HEK293 (cell line): ENCODE measurements at regions not wholly inside any gene's neighbourhood (a gene's known extent, or its start where the extent isn't known, plus 50 kb on each side); places are given as distances from the start of the nearest gene placed in this dataset.

Experiments
- CTCF ChIA-PET: fragments of 350-600 bp; formaldehyde crosslinking; extraction: SDS; loops from one replicate; lab custom pipeline; 2021; ENCODE audit warnings: antibody characterized with exemption; lab: Yijun Ruan, JAX
- POLR2A ChIA-PET: fragments of 300-600 bp; formaldehyde crosslinking; extraction: SDS; loops from one replicate; lab custom pipeline; 2020; ENCODE audit warnings: antibody characterized with exemption, inconsistent platforms; lab: Yijun Ruan, JAX
- H3K27ac ChIP-seq: fragments of 200-500 bp; sonication (Bioruptor generic); 2 replicates; pipeline ENCODE4 v1.5.1; 2014; ENCODE audit warnings: low read depth, low read length, control low read depth, inconsistent platforms; ENCODE audit errors: extremely low read depth
- H3K36me3 ChIP-seq, 2 experiments: fragments of 200-500 bp in 1 of 2; sonication (Bioruptor generic) in 1 of 2; 1 replicate in 1 of 2; 2 replicates in 1 of 2; pipeline ENCODE4 v1.5.1; 2014 to 2017; ENCODE audit warnings: inconsistent platforms in 2 of 2, low read length in 2 of 2; ENCODE audit not compliant: control insufficient read depth in 2 of 2, insufficient read depth in 1 of 2
- H3K4me1 ChIP-seq: fragments of 200-500 bp; sonication (Bioruptor generic); 2 replicates; pipeline ENCODE4 v1.5.1; 2014; ENCODE audit warnings: mild to moderate bottlenecking, low read length, inconsistent platforms; ENCODE audit not compliant: control insufficient read depth, insufficient read depth
- H3K4me3 ChIP-seq: 2 replicates; pipeline ENCODE4 v1.5.1; 2011; ENCODE audit warnings: low read depth, mild to moderate bottlenecking, control low read depth, low read length, moderate library complexity
- H3K9me3 ChIP-seq: fragments of 200-500 bp; sonication (Bioruptor generic); 2 replicates; pipeline ENCODE4 v1.5.1; 2014; ENCODE audit warnings: low read depth, low read length, inconsistent platforms; ENCODE audit not compliant: control insufficient read depth, insufficient read depth
- OVOL3 ChIP-seq: fragments of 450-650 bp; formaldehyde crosslinking; IDR thresholded peaks from 2 replicates; pipeline ENCODE4 v1.5.1; 2016; ENCODE audit warnings: missing biosample characterization, missing genetic modification characterization
- PRDM6 ChIP-seq: fragments of 450-650 bp; formaldehyde crosslinking; IDR thresholded peaks from 2 replicates; pipeline ENCODE4 v1.5.1; 2017; ENCODE audit warnings: missing biosample characterization, missing genetic modification characterization
- REST ChIP-seq: fragments of 450-650 bp; formaldehyde crosslinking; IDR thresholded peaks from 2 replicates; pipeline ENCODE4 v1.5.1; 2016; ENCODE audit warnings: missing biosample characterization, missing genetic modification characterization
- SCRT2 ChIP-seq: fragments of 450-650 bp; formaldehyde crosslinking; IDR thresholded peaks from 2 replicates; pipeline ENCODE4 v1.5.1; 2016; ENCODE audit warnings: missing biosample characterization, missing genetic modification characterization
- SP7 ChIP-seq: fragments of 450-650 bp; formaldehyde crosslinking; IDR thresholded peaks from 2 replicates; pipeline ENCODE4 v1.5.1; 2016; ENCODE audit warnings: missing biosample characterization, missing genetic modification characterization
- YY2 ChIP-seq: fragments of 450-650 bp; formaldehyde crosslinking; IDR thresholded peaks from 2 replicates; pipeline ENCODE4 v1.5.1; 2016; ENCODE audit warnings: missing biosample characterization, missing genetic modification characterization
- ZBTB49 ChIP-seq: fragments of 450-650 bp; formaldehyde crosslinking; IDR thresholded peaks from 2 replicates; pipeline ENCODE4 v1.5.1; 2016; ENCODE audit warnings: missing biosample characterization, missing genetic modification characterization, low read depth
- ZNF148 ChIP-seq: fragments of 450-650 bp; formaldehyde crosslinking; IDR thresholded peaks from 2 replicates; pipeline ENCODE4 v1.5.0; 2017; ENCODE audit warnings: missing biosample characterization, missing genetic modification characterization, borderline replicate concordance
- ZNF19 ChIP-seq: fragments of 450-650 bp; formaldehyde crosslinking; IDR thresholded peaks from 2 replicates; pipeline ENCODE4; 2016; ENCODE audit warnings: missing biosample characterization, missing genetic modification characterization, low read depth
- ZNF311 ChIP-seq: fragments of 450-650 bp; formaldehyde crosslinking; IDR thresholded peaks from 2 replicates; pipeline ENCODE4 v1.5.1; 2017; ENCODE audit warnings: missing biosample characterization, missing genetic modification characterization, borderline replicate concordance
- ZNF585B ChIP-seq: fragments of 450-650 bp; formaldehyde crosslinking; IDR thresholded peaks from 2 replicates; pipeline ENCODE4 v1.5.1; 2016; ENCODE audit warnings: missing biosample characterization, missing genetic modification characterization
- ZNF624 ChIP-seq: fragments of 450-650 bp; formaldehyde crosslinking; IDR thresholded peaks from 2 replicates; pipeline ENCODE4 v1.5.1; 2017; ENCODE audit warnings: missing biosample characterization, missing genetic modification characterization
- ZNF654 ChIP-seq: fragments of 450-650 bp; formaldehyde crosslinking; IDR thresholded peaks from 2 replicates; pipeline ENCODE4 v1.5.1; 2016; ENCODE audit warnings: low read depth, missing biosample characterization, missing genetic modification characterization
- ZSCAN23 ChIP-seq: fragments of 450-650 bp; formaldehyde crosslinking; IDR thresholded peaks from 2 replicates; pipeline ENCODE4 v1.5.1; 2016; ENCODE audit warnings: missing biosample characterization, missing genetic modification characterization

- TF ChIP-seq REST (no peak), ZSCAN23 (tag by site-specific recombination) (no peak), OVOL3 (tag by site-specific recombination) (no peak), ZNF624 (no peak), ZBTB49 (tag by site-specific recombination) (no peak), PRDM6 (tag by site-specific recombination) (no peak), SP7 (tag by site-specific recombination) (no peak), ZNF19 (tag by site-specific recombination) (no peak), YY2 (tag by site-specific recombination) (no peak)
Measured at GRCh38 chr11:112794331-112794846, 166.8 kb upstream of the NCAM1 start (continued).

GRCh38 chr11:112795142-112795815, 165.9 kb upstream of the NCAM1 start:
- no peaks in the 10 kb centered on the region for H3K9me3 ChIP-seq
- TF ChIP-seq ZNF585B (tag by site-specific recombination) (no peak), ZNF148 (tag by site-specific recombination) (no peak), SCRT2 (tag by site-specific recombination) (no peak), ZNF311 (no peak), ZNF654 (tag by site-specific recombination) (peak; percentile 46)
- H3K36me3 ChIP-seq: no peaks in the 10 kb centered on the region
- POLR2A ChIA-PET: no interaction called here
- H3K4me1 ChIP-seq: no peaks in the 10 kb centered on the region
- H3K4me3 ChIP-seq: no peak overlapping the region
- CTCF ChIA-PET: interaction anchor here (0.6 to 4.2 kb wide), 33 partner anchors 9 to 966 kb away, joined by 3 to 36 read pairs (median 3); no protein-coding TSS in a partner anchor
- H3K27ac ChIP-seq: no peak overlapping the region
